ENCODE measurements at regions not wholly inside any gene's neighbourhood (a gene's known extent, or its start where the extent isn't known, plus 50 kb on each side); places are given as distances from the start of the nearest gene placed in this dataset.
"Not testable (repeated sequence)": the region's sequence is repeated elsewhere in the genome, so short reads cannot be mapped to it uniquely, and the experiment has no call there.

- peak; percentile 69 for DNase-seq (ENCODE audit: low read depth)
Observed at GRCh38 chr2:67290451-67291290, 106.5 kb upstream of the ETAA1 start.

- DNase-seq (ENCODE audit: low read depth), result no peak
Observed at GRCh38 chr2:67294218-67294617, 102.9 kb upstream of the ETAA1 start.

- no peak for DNase-seq (ENCODE audit: low read depth)
Observed at GRCh38 chr2:67295406-67295805, 101.7 kb upstream of the ETAA1 start.

- no peak for DNase-seq (ENCODE audit: low read depth)
Observed at GRCh38 chr2:67295851-67296250, 101.3 kb upstream of the ETAA1 start.

DNA sequence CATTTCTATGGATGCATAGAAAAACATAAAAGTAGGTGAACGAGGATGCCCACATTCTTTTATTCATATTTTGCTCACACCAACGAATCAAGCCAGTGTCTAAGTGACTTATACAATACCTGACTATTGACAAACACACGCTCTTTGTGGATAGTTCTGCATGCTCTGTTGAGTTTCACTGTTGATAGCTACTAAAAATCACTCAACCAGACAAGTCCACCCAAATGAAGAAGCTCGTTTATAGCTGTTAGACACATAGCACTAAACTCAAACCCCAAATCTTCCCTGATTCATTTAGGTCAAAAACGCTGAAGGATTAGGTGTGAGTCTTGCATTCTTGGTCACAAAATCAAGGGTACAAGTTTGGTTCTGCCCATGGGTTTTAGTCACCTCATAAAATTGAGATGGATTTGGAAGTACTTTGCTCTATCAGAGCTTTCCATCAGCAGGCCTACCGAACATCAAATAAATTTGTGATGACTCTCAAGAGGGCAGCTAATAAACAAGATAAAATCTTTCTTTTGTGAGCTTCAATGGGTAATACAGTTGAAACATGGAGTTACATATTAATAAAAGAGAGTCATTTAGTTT lies 92.7 kb upstream of the ETAA1 start:
- DNase-seq (ENCODE audit: low read depth), result no peak

DNA sequence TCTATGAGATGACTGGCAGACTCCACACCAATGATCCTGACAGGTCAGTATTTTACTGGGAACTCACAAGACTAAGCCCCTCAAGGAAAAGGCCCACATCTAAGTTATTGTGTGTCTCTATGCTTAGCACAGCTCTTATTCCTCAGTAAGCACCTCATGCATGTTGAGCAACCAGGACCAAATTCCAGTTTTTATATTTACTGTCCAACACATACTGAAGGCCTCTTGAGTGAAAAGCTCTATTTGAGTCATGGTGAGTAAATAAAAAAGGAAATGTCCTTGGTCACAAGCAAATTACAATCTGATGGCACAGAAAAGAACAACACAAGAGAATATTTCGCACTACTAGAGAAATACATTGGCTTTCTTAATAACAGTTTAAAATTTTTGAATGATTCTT lies 87.9 kb upstream of the ETAA1 start:
- peak; percentile 27 for DNase-seq (ENCODE audit: low read depth)

GRCh38 chr2:67311536-67311935 lies 85.6 kb upstream of the ETAA1 start:
- DNase-seq (ENCODE audit: low read depth), result peak; percentile 27

GRCh38 chr2:67312871-67313270 lies 84.3 kb upstream of the ETAA1 start:
- no peak for DNase-seq (ENCODE audit: low read depth)

GRCh38 chr2:67313536-67313935 lies 83.6 kb upstream of the ETAA1 start:
- DNase-seq (ENCODE audit: low read depth), result no peak

DNA sequence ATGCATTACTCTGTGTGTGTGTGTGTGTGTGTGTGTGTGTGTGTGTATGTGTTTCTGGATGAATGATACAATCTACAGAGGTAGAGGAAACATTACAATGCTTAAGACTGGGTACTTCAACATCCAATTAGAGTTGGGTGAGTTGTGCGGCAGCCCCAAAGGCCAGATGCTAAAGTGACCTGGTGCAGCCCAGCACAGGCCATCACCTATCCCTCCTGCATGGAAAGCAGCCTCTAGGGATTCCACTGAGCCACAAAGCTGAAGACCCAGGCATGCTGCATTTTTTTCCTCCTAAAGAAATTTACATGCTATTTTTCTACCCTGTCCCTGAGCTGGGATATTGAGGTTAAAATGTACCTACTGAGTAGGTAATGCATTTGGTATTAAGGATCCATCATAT lies 79.1 kb upstream of the ETAA1 start:
- no peak for DNase-seq (ENCODE audit: low read depth)

DNA sequence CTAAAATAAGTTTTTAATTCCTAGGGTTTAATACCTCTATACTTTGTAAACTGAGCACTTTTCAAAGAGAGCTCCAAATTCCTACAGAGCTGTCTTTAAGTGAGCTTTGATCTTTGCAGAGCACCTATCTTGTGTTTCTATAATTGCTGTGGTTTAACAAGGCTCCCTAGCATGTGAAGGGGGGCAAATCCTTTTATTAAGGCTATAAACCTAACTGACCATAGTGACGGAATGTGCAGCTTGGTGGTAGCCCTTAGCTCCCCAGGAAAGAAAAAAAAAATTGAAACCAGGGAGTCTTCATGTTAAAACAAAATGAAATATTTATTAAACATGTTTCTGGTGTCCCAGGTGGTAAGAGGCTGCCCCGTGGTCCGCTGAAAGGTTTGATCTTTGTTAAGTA lies 78.6 kb upstream of the ETAA1 start:
- DNase-seq (ENCODE audit: low read depth), result no peak

DNA sequence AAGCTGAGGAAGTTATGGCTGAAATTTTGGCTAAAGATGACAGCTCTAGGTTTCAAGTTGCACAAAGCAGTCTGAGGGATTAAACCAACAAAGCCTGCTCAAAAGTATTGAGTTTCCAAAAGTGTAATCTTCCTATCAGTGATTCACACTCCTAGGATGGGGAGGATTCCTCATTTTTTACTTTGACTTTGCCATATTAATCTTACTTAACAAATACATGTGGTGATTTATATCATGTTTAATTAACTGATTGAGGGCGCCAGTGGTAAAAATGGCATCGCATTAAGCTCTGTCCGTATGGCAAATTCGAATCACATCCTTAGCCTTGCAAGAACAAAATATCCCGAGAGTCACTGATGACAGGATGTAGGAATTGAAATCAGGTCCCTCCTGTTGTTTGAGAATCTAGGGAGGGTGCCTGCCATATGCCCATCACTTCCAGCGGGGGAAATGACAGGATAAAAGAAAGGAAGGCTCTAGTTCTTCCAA lies 78.1 kb upstream of the ETAA1 start:
- DNase-seq (ENCODE audit: low read depth), result no peak

- no peak for DNase-seq (ENCODE audit: low read depth)
Observed at GRCh38 chr2:67320861-67321587, 76.1 kb upstream of the ETAA1 start.

DNA sequence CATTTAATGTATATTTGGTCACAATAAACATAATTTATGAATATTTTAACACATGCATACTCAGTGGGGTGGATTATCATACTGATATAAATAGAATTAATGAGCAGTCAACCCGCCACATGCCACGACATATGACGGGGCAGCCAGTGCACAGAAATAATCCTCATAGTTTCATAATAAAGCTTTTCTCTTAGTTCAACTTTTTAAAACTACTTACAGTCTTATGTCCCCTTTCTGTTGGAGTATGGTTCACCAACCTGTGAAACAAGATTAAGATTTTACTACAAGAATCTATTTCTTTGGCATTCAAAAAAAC lies 75.6 kb upstream of the ETAA1 start:
- DNase-seq (ENCODE audit: low read depth), result no peak

- peak; percentile 27 for DNase-seq (ENCODE audit: low read depth)
Observed at GRCh38 chr2:67322353-67323001, 74.7 kb upstream of the ETAA1 start.

DNA sequence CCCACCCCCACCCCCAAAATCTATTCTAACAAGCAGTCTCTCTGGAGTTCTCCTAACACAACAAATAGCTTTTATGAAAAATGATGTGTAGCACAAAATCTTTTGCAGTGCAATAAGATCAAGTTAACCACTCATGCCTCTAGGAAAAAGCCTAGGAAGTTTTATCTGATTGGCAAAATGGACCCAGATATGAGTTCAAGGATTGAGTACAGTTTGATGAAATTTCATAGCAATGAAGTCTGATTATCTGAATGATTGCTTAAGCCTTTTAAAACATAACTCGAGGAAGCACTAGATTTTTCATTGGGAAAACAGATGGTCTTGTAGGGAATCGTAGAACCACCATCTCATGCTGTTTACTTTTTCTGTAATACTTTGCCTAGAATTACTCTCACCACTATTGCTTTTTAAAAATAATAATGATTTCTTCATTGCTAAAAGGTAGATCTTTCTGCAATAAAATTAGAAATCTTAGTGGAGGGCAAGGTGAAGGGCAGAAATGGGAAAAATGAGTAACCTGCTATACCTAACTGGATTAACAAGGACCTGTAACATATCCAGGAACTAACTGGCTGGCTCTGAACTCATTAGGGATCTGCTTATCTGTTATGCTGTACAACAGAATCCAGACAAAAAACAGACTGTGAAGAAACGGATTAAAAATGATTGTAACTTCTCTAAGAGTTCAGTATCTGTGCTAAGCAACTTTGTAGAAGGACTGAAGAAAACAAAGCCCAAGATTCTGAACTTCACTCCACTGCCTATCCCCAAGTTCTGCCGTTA lies 73.7 kb upstream of the ETAA1 start:
- no peak for DNase-seq (ENCODE audit: low read depth)

DNA sequence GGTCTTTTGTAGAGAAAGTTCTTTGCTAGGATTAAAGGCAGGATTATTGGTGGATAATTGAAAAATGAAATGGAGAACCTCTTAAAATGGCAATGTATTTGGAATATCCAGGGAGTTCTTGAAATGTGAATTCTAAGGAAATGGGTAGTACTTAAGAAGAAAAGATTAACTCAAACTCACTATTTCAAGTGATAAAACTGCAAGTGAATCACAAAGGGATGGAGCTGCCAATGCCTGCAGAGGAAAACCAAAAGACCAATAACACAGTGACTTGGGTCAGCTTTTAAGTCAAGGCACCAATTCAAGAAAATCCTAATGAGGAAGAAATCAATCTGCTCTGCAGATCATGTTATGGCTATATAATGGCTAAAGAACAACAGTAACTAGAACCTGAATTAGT lies 67.6 kb upstream of the ETAA1 start:
- no peak for DNase-seq (ENCODE audit: low read depth)

DNA sequence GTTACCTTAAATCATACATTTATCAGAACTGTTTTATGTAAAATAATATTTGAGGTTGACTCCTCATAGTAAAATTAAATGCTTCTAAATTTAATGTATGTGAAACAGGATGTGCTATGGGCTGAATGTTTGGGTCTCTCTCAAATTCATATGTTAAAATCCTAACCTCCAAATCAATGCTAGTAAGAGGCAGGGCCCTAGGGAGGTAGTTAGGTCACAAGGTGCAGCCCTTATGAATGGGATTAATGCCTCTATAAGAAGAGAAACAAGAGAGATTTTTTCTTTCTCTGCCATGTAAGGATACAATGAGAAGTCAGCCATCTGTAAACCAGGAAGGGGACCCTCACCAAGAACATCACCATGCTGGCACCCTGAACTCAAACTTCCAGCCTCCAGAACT lies 67.2 kb upstream of the ETAA1 start:
- no peak for DNase-seq (ENCODE audit: low read depth)

DNA sequence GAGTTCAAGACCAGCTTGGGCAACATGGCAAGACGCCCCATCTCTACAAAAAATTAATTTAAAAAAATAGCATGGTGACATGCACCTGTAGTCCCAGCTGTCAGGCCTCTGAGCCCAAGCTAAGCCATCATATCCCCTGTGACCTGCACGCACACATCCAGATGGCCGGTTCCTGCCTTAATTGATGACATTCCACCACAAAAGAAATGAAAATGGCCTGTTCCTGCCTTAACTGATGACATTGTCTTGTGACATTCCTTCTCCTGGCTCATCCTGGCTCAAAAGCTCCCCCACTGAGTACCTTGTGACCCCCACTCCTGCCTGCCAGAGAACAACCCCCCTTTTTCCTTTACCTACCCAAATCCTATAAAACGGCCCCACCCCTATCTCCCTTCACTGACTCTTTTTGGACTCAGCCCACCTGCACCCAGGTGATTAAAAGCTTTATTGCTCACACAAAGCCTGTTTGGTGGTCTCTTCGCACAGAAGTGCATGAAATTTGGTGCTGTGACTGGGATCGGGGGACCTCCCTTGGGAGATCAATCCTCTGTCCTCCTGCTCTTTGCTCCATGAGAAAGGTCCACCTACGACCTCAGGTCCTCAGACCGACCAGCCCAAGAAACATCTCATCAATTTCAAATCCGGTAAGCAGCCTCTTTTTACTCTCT lies 65.6 kb upstream of the ETAA1 start:
- not testable (repeated sequence) for DNase-seq (ENCODE audit: low read depth)

DNA sequence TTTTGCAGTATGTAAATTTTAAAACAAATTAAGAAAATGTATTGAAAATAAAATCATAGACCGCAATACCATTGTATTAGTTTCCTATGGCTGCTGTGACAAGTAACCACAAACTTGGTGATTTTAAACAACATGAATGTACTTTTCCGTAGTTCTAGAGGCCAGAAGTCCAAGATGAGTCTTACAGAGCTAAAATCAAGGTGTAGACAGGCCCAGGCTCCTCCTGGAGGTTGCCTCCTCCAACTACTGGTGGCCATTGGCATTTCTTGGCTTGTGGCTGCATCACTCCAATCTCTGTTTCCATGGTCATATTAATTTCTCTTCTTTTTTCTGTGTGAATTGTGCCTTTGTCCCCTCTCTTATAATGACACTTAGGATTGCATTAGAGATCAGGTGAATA lies 59.2 kb upstream of the ETAA1 start:
- no peak for DNase-seq (ENCODE audit: low read depth)

DNA sequence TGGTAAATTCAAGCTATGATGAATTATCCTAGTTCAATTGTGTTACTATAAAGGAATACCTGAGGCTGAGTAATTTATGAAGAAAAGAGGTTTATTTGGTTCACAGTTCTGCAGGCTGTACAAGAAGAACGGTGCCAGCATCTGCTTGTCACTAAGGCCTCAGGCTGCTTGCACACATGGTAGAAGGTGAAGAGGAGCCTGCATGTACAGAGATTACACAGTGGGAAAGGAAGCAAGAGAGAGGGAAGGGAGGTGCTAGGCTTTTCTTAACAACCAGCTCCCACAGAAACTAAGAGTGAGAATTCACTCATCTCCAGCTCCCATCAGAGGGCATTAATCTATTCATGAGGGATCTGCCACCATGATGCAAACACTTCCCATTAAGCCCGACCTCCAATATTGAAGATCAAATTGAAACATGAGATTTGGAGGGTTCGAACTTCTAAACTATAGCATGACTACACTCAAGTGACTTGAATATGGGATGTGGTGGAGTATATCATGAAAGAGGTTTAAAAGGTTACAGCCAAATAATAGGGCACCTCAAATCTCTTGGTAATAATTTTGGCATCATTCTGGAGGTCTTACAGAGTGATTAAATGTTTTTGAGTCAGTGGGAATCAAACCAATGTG lies 58.4 kb upstream of the ETAA1 start:
- DNase-seq (ENCODE audit: low read depth), result no peak
